ENCODE measurements at regions not wholly inside any gene's neighbourhood (a gene's known extent, or its start where the extent isn't known, plus 50 kb on each side); places are given as distances from the start of the nearest gene placed in this dataset.

DNA sequence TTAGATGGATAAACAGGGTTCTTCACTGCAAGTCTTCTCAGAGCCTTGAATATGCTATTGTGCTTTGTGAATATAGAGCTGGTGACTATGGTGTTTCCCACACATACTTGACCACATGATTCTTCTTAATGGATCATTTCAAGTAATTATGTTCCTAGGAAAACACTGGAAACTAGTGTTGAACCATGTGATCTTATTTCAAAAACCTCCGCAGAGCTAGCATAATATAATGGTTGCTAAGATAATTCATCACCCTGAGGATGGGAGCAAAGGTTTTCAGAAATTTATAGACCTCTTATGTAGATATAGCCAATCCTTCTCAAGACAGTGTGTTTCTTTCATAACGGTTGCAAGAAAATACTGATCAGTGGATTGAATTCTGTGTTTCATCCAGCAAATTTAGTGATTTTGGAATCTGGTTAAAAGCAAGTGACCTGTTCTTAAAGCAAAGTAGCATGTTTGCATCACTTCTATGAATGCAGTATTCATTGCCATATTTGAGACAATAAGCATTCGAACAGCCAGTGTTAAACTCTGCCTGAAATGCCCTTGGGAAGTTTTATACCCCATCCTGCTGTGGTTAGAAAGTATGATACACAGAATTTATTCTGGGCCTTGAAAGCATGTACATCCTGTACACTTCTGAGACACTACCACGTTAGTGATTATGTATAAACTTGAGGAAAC is 341.0 kb upstream of the E2F7 start:
- TF ChIP-seq, protein P1, sequence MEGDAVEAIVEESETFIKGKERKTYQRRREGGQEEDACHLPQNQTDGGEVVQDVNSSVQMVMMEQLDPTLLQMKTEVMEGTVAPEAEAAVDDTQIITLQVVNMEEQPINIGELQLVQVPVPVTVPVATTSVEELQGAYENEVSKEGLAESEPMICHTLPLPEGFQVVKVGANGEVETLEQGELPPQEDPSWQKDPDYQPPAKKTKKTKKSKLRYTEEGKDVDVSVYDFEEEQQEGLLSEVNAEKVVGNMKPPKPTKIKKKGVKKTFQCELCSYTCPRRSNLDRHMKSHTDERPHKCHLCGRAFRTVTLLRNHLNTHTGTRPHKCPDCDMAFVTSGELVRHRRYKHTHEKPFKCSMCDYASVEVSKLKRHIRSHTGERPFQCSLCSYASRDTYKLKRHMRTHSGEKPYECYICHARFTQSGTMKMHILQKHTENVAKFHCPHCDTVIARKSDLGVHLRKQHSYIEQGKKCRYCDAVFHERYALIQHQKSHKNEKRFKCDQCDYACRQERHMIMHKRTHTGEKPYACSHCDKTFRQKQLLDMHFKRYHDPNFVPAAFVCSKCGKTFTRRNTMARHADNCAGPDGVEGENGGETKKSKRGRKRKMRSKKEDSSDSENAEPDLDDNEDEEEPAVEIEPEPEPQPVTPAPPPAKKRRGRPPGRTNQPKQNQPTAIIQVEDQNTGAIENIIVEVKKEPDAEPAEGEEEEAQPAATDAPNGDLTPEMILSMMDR (conservative IDR thresholded peaks at IDR 0.05) = no peak
- TF ChIP-seq EZH2 (IDR thresholded peaks at IDR 0.05; ENCODE audit: low read depth) = no peak
